MG63 (cell line): ENCODE measurements at regions not wholly inside any gene's neighbourhood (a gene's known extent, or its start where the extent isn't known, plus 50 kb on each side); places are given as distances from the start of the nearest gene placed in this dataset.
A peak's percentile ranks its signal among the peaks of the same experiment; 100 is the strongest.

Experiments
- DNase-seq: peaks from one replicate; pipeline ENCODE4 v3.0.0-alpha.2; 2020
- H3K27me3 ChIP-seq: fragments of 250-450 bp; sonication (Bioruptor Pico); 2 replicates; pipeline ENCODE4 v1.5.1; 2020; ENCODE audit warnings: mild to moderate bottlenecking, moderate library complexity
- H3K36me3 ChIP-seq: fragments of 250-450 bp; sonication (Bioruptor Pico); 2 replicates; pipeline ENCODE4 v1.5.1; 2020; ENCODE audit warnings: mild to moderate bottlenecking, moderate library complexity
- H3K4me3 ChIP-seq: fragments of 250-450 bp; sonication (Bioruptor Pico); 2 replicates; pipeline ENCODE4 v1.5.1; 2020; ENCODE audit warnings: mild to moderate bottlenecking, moderate library complexity
- H3K9me3 ChIP-seq: fragments of 250-450 bp; sonication (Bioruptor Pico); 2 replicates; pipeline ENCODE4 v1.5.1; 2020; ENCODE audit warnings: mild to moderate bottlenecking, moderate library complexity

GRCh38 chr5:89302102-89302891, 419.3 kb upstream of the MEF2C start:
- Histone ChIP-seq H3K36me3 (no peaks in the 10 kb centered on the region), H3K4me3 (no peak overlapping the region), H3K9me3 (no peaks in the 10 kb centered on the region), H3K27me3 (no peaks in the 10 kb centered on the region)
- no peak for DNase-seq

GRCh38 chr5:89301321-89302025, 418.5 kb upstream of the MEF2C start:
- no peaks in the 10 kb centered on the region for H3K27me3 ChIP-seq
- H3K4me3 ChIP-seq, result no peak overlapping the region
- H3K36me3 ChIP-seq, result no peaks in the 10 kb centered on the region
- no peaks in the 10 kb centered on the region for H3K9me3 ChIP-seq
- DNase-seq, result no peak

GRCh38 chr5:89300426-89300970, 417.5 kb upstream of the MEF2C start:
- no peak for DNase-seq

GRCh38 chr5:89299998-89300397, 417.0 kb upstream of the MEF2C start:
- Histone ChIP-seq H3K36me3 (no peaks in the 10 kb centered on the region), H3K4me3 (no peak overlapping the region), H3K27me3 (no peaks in the 10 kb centered on the region), H3K9me3 (no peaks in the 10 kb centered on the region)
- DNase-seq, result no peak

More at GRCh38 chr5:89300426-89300970, 417.5 kb upstream of the MEF2C start:
- H3K36me3 ChIP-seq, result no peaks in the 10 kb centered on the region
- H3K27me3 ChIP-seq, result no peaks in the 10 kb centered on the region
- no peak overlapping the region for H3K4me3 ChIP-seq
- H3K9me3 ChIP-seq, result no peaks in the 10 kb centered on the region

- no peak overlapping the region for H3K4me3 ChIP-seq
Measured at GRCh38 chr5:89297066-89297465, 414.1 kb upstream of the MEF2C start.

GRCh38 chr5:89293810-89294209, 410.8 kb upstream of the MEF2C start:
- Histone ChIP-seq H3K9me3 (no peaks in the 10 kb centered on the region), H3K36me3 (no peaks in the 10 kb centered on the region), H3K27me3 (no peaks in the 10 kb centered on the region), H3K4me3 (no peak overlapping the region)
- no peak for DNase-seq

More at GRCh38 chr5:89297066-89297465, 414.1 kb upstream of the MEF2C start:
- no peaks in the 10 kb centered on the region for H3K27me3 ChIP-seq
- H3K9me3 ChIP-seq, result no peaks in the 10 kb centered on the region
- no peaks in the 10 kb centered on the region for H3K36me3 ChIP-seq
- DNase-seq, result no peak

GRCh38 chr5:89292487-89292886, 409.5 kb upstream of the MEF2C start:
- no peak for DNase-seq
- Histone ChIP-seq H3K36me3 (no peaks in the 10 kb centered on the region), H3K27me3 (no peaks in the 10 kb centered on the region), H3K9me3 (no peaks in the 10 kb centered on the region), H3K4me3 (no peak overlapping the region)

- H3K27me3 ChIP-seq, result no peaks in the 10 kb centered on the region
- DNase-seq, result no peak
- no peaks in the 10 kb centered on the region for H3K9me3 ChIP-seq
- H3K4me3 ChIP-seq, result no peak overlapping the region
- H3K36me3 ChIP-seq, result no peaks in the 10 kb centered on the region
Measured at GRCh38 chr5:89289604-89290003, 406.6 kb upstream of the MEF2C start.

GRCh38 chr5:89287964-89288363, 405.0 kb upstream of the MEF2C start:
- no peaks in the 10 kb centered on the region for H3K9me3 ChIP-seq
- no peak overlapping the region for H3K4me3 ChIP-seq
- no peaks in the 10 kb centered on the region for H3K36me3 ChIP-seq
- H3K27me3 ChIP-seq, result no peaks in the 10 kb centered on the region
- no peak for DNase-seq

GRCh38 chr5:89286320-89286719, 403.3 kb upstream of the MEF2C start:
- Histone ChIP-seq H3K27me3 (no peaks in the 10 kb centered on the region), H3K9me3 (no peaks in the 10 kb centered on the region), H3K4me3 (no peak overlapping the region), H3K36me3 (no peaks in the 10 kb centered on the region)
- DNase-seq, result no peak

GRCh38 chr5:89283728-89284493, 400.9 kb upstream of the MEF2C start:
- Histone ChIP-seq H3K9me3 (no peaks in the 10 kb centered on the region), H3K36me3 (no peaks in the 10 kb centered on the region), H3K27me3 (no peaks in the 10 kb centered on the region), H3K4me3 (no peak overlapping the region)
- DNase-seq, result no peak

- H3K4me3 ChIP-seq, result no peak overlapping the region
- DNase-seq, result peak; percentile 31
- no peaks in the 10 kb centered on the region for H3K9me3 ChIP-seq
- no peaks in the 10 kb centered on the region for H3K36me3 ChIP-seq
- no peaks in the 10 kb centered on the region for H3K27me3 ChIP-seq
Measured at GRCh38 chr5:89282554-89283510, 399.8 kb upstream of the MEF2C start.

- no peak for DNase-seq
- no peaks in the 10 kb centered on the region for H3K27me3 ChIP-seq
- no peaks in the 10 kb centered on the region for H3K36me3 ChIP-seq
- H3K9me3 ChIP-seq, result no peaks in the 10 kb centered on the region; the same call in 1 of the 2 replicates
- H3K4me3 ChIP-seq, result no peak overlapping the region
Measured at GRCh38 chr5:89281766-89282553, 399.0 kb upstream of the MEF2C start.

GRCh38 chr5:89281211-89281610, 398.2 kb upstream of the MEF2C start:
- no peak for DNase-seq
- Histone ChIP-seq H3K4me3 (no peak overlapping the region), H3K9me3 (peaks cover under 1% of the 10 kb centered on the region; the same call in 1 of the 2 replicates), H3K27me3 (no peaks in the 10 kb centered on the region), H3K36me3 (no peaks in the 10 kb centered on the region)
